WTC11 (cell line): ENCODE measurements at regions not wholly inside any gene's neighbourhood (a gene's known extent, or its start where the extent isn't known, plus 50 kb on each side); places are given as distances from the start of the nearest gene placed in this dataset.

Experiments
- JUN ChIP-seq: sonication (generic); formaldehyde crosslinking; IDR thresholded peaks from 2 replicates; pipeline ENCODE4 v1.8.0; 2023; ENCODE audit warnings: mild to moderate bottlenecking, missing genetic modification reagents
- TF ChIP-seq, protein P1 (sequence below): sonication (generic); formaldehyde crosslinking; IDR thresholded peaks from 2 replicates; pipeline ENCODE4 v1.8.1; 2023; ENCODE audit warnings: mild to moderate bottlenecking, missing genetic modification reagents
- TF ChIP-seq, protein P2 (sequence below): fragments of 250-450 bp; sonication (Bioruptor Pico); IDR thresholded peaks from 2 replicates; pipeline ENCODE4 v1.9.0; 2021; ENCODE audit warnings: mild to moderate bottlenecking

DNA sequence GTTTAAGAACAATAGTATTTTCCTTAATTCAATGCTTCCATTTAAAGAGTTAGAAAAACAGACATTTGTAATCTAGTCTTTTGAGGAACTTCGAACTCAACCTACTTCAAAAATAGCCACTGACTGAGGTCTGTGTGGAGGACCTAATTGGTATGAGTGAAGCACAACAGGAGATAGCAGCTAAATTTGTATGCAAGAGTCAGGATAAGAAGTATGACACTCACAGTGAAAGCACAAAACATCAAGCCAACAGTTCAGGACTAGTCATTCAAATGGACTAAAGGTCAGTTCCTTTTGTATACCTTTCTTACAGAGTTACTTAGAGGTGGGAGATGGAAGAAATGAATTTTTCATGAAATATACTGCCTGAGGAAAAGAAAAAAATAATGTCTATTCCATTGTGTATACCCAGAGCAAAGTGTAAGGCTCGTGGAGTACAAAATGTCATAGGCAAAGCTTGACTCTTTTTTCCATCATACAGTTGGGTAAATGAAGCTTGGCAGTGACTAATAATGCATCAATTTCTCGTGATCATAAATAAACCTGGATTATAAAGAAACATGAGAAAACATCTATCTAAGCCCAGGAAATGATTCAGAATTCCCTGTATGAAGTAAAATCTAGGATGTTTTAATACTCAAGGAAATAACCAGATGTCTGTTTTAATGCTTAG lies 1005.2 kb upstream of the CADM2 start:
- TF ChIP-seq, protein P1, sequence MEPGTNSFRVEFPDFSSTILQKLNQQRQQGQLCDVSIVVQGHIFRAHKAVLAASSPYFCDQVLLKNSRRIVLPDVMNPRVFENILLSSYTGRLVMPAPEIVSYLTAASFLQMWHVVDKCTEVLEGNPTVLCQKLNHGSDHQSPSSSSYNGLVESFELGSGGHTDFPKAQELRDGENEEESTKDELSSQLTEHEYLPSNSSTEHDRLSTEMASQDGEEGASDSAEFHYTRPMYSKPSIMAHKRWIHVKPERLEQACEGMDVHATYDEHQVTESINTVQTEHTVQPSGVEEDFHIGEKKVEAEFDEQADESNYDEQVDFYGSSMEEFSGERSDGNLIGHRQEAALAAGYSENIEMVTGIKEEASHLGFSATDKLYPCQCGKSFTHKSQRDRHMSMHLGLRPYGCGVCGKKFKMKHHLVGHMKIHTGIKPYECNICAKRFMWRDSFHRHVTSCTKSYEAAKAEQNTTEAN (CRISPR knock-in tag): no peak
- no peak for TF ChIP-seq JUN (CRISPR knock-in tag)
- TF ChIP-seq, protein P2, sequence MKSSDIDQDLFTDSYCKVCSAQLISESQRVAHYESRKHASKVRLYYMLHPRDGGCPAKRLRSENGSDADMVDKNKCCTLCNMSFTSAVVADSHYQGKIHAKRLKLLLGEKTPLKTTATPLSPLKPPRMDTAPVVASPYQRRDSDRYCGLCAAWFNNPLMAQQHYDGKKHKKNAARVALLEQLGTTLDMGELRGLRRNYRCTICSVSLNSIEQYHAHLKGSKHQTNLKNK (CRISPR knock-in tag): no peak
